HCEC 1CT (cell line): ENCODE measurements at regions not wholly inside any gene's neighbourhood (a gene's known extent, or its start where the extent isn't known, plus 50 kb on each side); places are given as distances from the start of the nearest gene placed in this dataset.
"Not testable (repeated sequence)": the region's sequence is repeated elsewhere in the genome, so short reads cannot be mapped to it uniquely, and the experiment has no call there.

Source experiments
- DNase-seq: peaks from one replicate; pipeline ENCODE4 v3.0.0-alpha.2; 2017

- no peak for DNase-seq
Measured at GRCh38 chr15:77838595-77838994, 205.9 kb upstream of the LINGO1 start.

- DNase-seq: no peak
Measured at GRCh38 chr15:77838061-77838460, 205.3 kb upstream of the LINGO1 start.

- DNase-seq: no peak
Measured at GRCh38 chr15:77837649-77838025, 204.9 kb upstream of the LINGO1 start.

DNA sequence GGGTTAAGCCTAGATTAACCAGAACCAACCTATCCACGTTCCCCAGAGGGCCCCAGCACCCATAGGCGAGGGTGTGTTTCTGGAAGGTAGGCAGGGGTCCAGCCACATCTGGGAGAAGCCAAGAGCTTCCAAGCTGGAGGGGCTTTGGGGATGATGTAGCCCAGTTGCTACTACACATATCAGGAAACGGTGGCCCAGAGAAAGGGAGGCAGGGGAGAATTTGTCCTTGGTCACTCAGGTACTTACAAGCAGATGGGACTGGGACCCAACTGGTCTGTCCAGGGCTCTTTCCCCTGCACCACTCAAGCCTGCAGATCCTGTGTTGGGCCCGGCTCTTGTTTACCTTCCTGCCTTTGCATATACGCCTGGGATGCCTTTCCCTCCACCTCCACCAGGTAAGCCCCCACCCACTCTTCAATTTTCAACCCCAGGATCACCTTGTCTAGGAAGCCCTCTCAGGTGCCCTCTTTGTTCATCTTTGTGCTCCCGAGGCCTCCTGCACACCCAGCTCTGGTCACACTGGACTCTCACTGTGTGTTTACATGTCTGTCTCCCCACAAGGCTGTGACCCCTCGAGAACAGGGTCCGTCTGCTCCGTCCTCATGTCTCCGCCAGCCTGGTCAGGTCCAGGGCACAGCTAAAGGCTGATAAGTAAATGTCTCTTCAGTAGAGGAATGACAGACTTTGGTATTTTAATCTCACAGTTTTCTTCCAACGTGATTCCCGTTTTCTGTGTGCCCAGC, 204.4 kb upstream of the LINGO1 start:
- DNase-seq: no peak

GRCh38 chr15:77836121-77836692, 203.5 kb upstream of the LINGO1 start:
- DNase-seq: no peak

DNA sequence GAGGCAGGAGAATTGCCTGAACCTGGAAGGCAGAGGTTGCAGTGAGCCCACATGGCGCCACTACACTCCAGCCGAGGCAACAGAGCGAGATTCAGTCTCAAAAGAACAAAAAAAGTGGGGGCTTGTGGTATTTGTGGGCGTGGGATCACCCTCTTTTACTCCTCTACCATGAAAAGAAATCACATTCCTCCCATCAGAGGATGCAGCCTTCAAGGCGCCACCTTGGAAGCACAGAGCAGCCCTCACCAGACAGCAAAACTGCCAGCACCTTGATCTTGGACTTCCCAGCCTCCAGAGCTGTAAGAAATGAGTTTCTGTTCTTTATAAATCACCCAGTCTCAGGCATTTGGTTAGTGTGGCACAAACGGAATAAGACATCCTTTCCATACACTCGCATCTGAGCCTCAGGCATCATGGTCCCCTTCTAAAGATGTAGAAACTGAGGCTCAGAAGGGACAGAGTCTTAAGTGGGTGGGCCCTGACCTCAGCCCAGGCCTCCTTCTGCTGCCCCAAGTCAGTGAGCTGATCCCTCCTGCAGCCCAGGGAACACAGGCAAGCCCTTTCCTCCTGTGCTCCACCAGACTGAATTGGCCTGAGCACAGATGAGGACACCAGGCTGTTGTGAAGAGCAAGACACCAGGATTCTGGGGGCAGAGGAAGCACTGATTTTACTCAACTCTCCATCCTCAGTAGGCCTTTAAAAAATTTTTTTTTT, 201.7 kb upstream of the LINGO1 start:
- no peak for DNase-seq

GRCh38 chr15:77832874-77833273, 200.2 kb upstream of the LINGO1 start:
- DNase-seq: no peak

DNA sequence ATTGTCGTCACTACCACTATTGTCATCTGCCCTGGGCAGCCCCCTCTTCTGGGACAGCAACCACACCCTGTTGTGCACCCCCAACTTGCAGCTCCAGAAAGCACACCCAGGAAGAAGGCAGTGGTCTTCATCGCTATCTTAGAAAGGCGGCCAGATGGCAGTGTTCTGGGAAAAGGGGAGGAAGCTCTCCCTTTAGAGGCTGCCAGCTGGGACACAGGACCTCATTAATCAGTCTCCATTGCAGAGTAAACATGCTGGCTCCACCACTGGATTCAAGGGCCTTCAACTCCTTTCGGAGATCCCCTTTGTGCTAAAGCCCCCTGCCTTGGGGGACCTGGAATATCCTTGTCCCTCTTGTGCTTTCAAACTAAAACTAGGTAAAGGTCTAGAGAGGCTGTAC, 199.3 kb upstream of the LINGO1 start:
- no peak for DNase-seq

DNA sequence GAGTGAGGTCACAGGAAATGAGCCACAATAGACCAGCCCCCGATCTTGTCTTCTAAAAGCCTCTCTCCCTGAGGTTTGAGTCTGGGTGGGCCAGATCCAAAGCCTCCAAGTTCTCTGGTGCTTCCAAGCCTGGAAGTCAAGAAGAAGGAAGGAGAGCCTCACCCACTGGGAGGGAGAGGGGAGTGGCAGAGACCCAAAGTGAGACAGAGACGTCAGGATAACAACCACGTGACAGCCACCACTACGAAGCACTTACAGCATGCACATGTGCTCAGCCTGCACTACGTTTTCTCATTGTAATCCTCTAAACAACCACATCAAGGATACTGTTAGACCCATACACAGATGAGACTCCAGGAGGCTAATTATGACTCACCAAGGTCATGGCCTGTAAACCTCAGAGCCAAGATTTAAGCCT, 197.3 kb upstream of the LINGO1 start:
- DNase-seq: peak; percentile 68

DNA sequence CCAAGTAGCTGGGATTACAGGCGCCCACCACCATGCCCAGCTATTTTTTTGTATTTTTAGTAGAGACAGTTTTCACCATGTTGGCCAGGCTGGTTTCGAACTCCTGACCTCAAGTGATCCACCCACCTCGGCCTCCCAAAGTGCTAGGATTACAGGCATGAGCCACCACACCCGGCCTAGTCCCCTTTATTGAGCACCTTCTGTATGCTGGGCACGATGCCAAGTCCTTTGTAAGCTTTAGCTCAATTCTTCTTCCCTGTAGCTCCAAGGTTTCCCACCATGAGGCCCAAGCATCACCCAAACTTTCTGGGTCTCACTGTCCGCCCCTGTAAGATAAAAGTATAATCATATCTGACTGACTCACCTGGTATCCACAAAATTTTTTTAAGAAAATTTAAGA, 196.6 kb upstream of the LINGO1 start:
- not testable (repeated sequence) for DNase-seq

GRCh38 chr15:77827860-77828259, 195.1 kb upstream of the LINGO1 start:
- no peak for DNase-seq

- DNase-seq: no peak
Measured at GRCh38 chr15:77826006-77826695, 193.4 kb upstream of the LINGO1 start.

- no peak for DNase-seq
Measured at GRCh38 chr15:77825546-77825945, 192.8 kb upstream of the LINGO1 start.

GRCh38 chr15:77825252-77825542, 192.5 kb upstream of the LINGO1 start:
- DNase-seq: no peak

- no peak for DNase-seq
Measured at GRCh38 chr15:77824361-77825251, 191.9 kb upstream of the LINGO1 start.

- DNase-seq: no peak
Measured at GRCh38 chr15:77823736-77824135, 191.0 kb upstream of the LINGO1 start.

- DNase-seq: no peak
Measured at GRCh38 chr15:77822631-77823230, 190.0 kb upstream of the LINGO1 start.

- no peak for DNase-seq
Measured at GRCh38 chr15:77821959-77822256, 189.2 kb upstream of the LINGO1 start.

DNA sequence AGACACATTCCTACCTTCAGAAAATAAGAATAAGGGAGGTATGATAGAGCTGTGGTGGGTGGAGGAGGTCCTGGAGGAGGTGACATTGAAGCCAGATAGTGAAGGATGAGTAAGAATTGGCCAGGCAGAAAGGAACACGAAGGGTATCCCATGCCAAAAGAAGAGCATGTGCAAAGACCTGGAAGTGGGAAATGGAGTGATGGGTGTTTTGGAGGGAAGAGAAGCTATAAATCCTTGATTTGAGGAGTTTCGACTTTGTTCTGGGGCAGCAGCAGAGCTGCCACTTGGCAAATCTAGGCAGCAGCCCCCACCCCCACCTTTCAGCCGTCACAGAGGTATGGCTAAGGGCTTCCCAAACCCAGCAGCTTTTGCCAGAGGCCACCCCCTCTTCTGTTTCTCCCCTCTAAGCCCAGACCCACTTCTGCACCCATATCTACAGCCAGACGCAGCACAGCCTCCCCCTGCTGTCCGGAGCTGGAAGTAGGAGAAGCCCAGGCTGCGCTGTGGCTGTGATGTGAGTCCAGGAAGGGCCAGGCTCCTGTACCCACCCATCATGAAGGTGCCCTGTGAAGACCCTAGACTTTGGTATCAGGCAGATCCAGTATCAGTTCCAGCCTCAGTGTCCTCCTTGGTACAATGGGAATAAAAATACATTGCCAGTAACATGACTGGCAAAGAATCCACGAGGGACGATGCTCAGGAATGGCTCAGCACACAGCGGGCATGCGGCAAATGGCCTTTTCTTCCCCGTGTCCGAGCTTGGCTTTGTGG, 188.7 kb upstream of the LINGO1 start:
- peak; percentile 35 for DNase-seq

GRCh38 chr15:77819851-77820728, 187.4 kb upstream of the LINGO1 start:
- DNase-seq: no peak
